Stomach (tissue), 8 donors: ENCODE measurements at regions not wholly inside any gene's neighbourhood (a gene's known extent, or its start where the extent isn't known, plus 50 kb on each side); places are given as distances from the start of the nearest gene placed in this dataset.
"Not testable (repeated sequence)": the region's sequence is repeated elsewhere in the genome, so short reads cannot be mapped to it uniquely, and the experiment has no call there.

Experiments used
- DNase-seq, 2 donors: peaks; one replicate each; pipeline versions ENCODE4 v3.0.0 to v3.0.0-alpha.2; 2013 to 2019
- H3K27ac ChIP-seq, 5 donors: fragments of 200-600 bp in 4 of 5; sonication (generic) in 4 of 5; one replicate each; pipeline ENCODE4 v1.5.1; 2013 to 2019; ENCODE audit warnings: mild to moderate bottlenecking in 1 of 5, moderate library complexity in 1 of 5
- H3K27me3 ChIP-seq, 3 donors: fragments of 200-600 bp; sonication (generic); one replicate each; pipeline ENCODE4 v1.5.1; 2017 to 2019; ENCODE audit warnings: mixed run types in 1 of 3
- H3K36me3 ChIP-seq, 4 donors: fragments of 200-600 bp; sonication (generic); 1 replicate in 3 of 4; 2 replicates in 1 of 4; pipeline ENCODE4 v1.5.1; 2016 to 2019
- H3K4me1 ChIP-seq, 4 donors: fragments of 200-600 bp; sonication (generic); one replicate each; pipeline ENCODE4 v1.5.1; 2016 to 2019
- H3K4me3 ChIP-seq, 4 donors: fragments of 200-600 bp; sonication (generic) in 3 of 4; one replicate each; pipeline ENCODE4 v1.5.1; 2016 to 2019; ENCODE audit warnings: mild to moderate bottlenecking in 1 of 4
- H3K9me3 ChIP-seq, 4 donors: fragments of 200-600 bp; sonication (generic); one replicate each; pipeline ENCODE4 v1.5.1; 2016 to 2019
- CTCF ChIP-seq, 7 experiments: fragments of 450-650 bp in 4 of 7; fragments of 200-600 bp in 3 of 7; sonication (generic) in 3 of 7; IDR thresholded peaks; one replicate each; pipeline ENCODE4 v1.5.1; 2016 to 2019; ENCODE audit warnings: antibody characterized with exemption in 7 of 7, control low read depth in 2 of 7, mild to moderate bottlenecking in 1 of 7
- EP300 ChIP-seq: sonication (generic); formaldehyde crosslinking; IDR thresholded peaks from one replicate; pipeline ENCODE4 v1.6.1; 2017; ENCODE audit warnings: antibody characterized with exemption
- POLR2A ChIP-seq, 4 donors: fragments of 450-650 bp; IDR thresholded peaks; one replicate each; pipeline ENCODE4 v1.6.1; 2016; ENCODE audit warnings: antibody characterized with exemption in 4 of 4, control low read depth in 2 of 4, mild to moderate bottlenecking in 1 of 4, moderate library complexity in 1 of 4
- POLR2AphosphoS5 ChIP-seq, 3 donors: sonication (generic); formaldehyde crosslinking; IDR thresholded peaks; one replicate each; pipeline ENCODE4 v1.6.1; 2016; ENCODE audit warnings: antibody characterized with exemption in 3 of 3
- WGBS, 5 donors: extraction: QIAGEN DNeasy Blood & Tissue Kit in 3 of 5; methylation state at CpG; one replicate each; pipeline versions ENCODE4 v1.1.5 to v1.1.7; 2013 to 2018; 5-methylcytosine and 5-hydroxymethylcytosine counted together
- intact Hi-C: fragments of 100-400 bp; cut with DNase I; formaldehyde crosslinking; loops from one replicate; pipeline ENCODE4 v1.15.1; 2023; ENCODE audit warnings: low total_unique reads
- donor health status: healthy with polysubstance abuse.
- donor health status: Bipolar disorder and iron deficiency.
- donor health status: healthy.

GRCh38 chr6:86016567-86016966, 373.9 kb upstream of the SYNCRIP start:
- no peak for DNase-seq
- TF ChIP-seq EP300: no peak
- no peak for TF ChIP-seq POLR2A (IDR thresholded peaks at IDR 0.05)
- no peak for TF ChIP-seq CTCF (IDR thresholded peaks at IDR 0.05)
- TF ChIP-seq POLR2AphosphoS5 (IDR thresholded peaks at IDR 0.05): no peak
- 47 to 64% (median 56%) methylated on average over 3 of the region's 3 CpGs for WGBS, 5 donors
- H3K9me3 ChIP-seq: no peaks in the 10 kb centered on the region
- no peaks in the 10 kb centered on the region for H3K36me3 ChIP-seq
- no peak overlapping the region for H3K4me3 ChIP-seq
- peaks cover 0 to 9% (median 0%) of the 10 kb centered on the region in 4 donors for H3K4me1 ChIP-seq
- no peak overlapping the region for H3K27ac ChIP-seq
- no peaks in the 10 kb centered on the region for H3K27me3 ChIP-seq
- intact Hi-C loops: no loop called here

- intact Hi-C loops: no loop called here
- Histone ChIP-seq H3K4me3 (no peak overlapping the region), H3K9me3 (no peaks in the 10 kb centered on the region), H3K27ac (no peak overlapping the region), H3K4me1 (peaks cover 0 to 9% (median 0%) of the 10 kb centered on the region in 4 donors), H3K27me3 (no peaks in the 10 kb centered on the region), H3K36me3 (no peaks in the 10 kb centered on the region)
- TF ChIP-seq POLR2AphosphoS5 (IDR thresholded peaks at IDR 0.05): no peak
- no peak for TF ChIP-seq CTCF (IDR thresholded peaks at IDR 0.05)
- TF ChIP-seq POLR2A (IDR thresholded peaks at IDR 0.05): no peak
- TF ChIP-seq EP300: no peak
- 30 to 55% (median 37%) methylated on average over 4 of the region's 4 CpGs for WGBS, 5 donors
- DNase-seq: no peak
These were observed 373.4 kb upstream of the SYNCRIP start for GRCh38 chr6:86016077-86016476.

- H3K4me3 ChIP-seq, H3K9me3 ChIP-seq, H3K36me3 ChIP-seq, H3K4me1 ChIP-seq, H3K27ac ChIP-seq, DNase-seq, H3K27me3 ChIP-seq, intact Hi-C loops: not testable (repeated sequence)
- WGBS, 5 donors: 47 to 77% (median 56%) methylated on average over 1 of the region's 1 CpG
These were observed 370.3 kb upstream of the SYNCRIP start for GRCh38 chr6:86012991-86013390.

GRCh38 chr6:86010915-86011786, 368.5 kb upstream of the SYNCRIP start:
- 72 to 78% (median 73%) methylated on average over 9 of the region's 9 CpGs for WGBS, 5 donors
- H3K4me3 ChIP-seq: no peak overlapping the region
- H3K36me3 ChIP-seq: no peaks in the 10 kb centered on the region
- H3K27me3 ChIP-seq: no peaks in the 10 kb centered on the region
- peak in 1 of 2 donors; percentile 10 for DNase-seq
- H3K4me1 ChIP-seq: peaks cover 0 to 4% (median 0%) of the 10 kb centered on the region in 4 donors
- no peaks in the 10 kb centered on the region for H3K9me3 ChIP-seq
- no peak overlapping the region for H3K27ac ChIP-seq
- TF ChIP-seq POLR2A (IDR thresholded peaks at IDR 0.05) (no peak), CTCF (IDR thresholded peaks at IDR 0.05) (no peak), POLR2AphosphoS5 (IDR thresholded peaks at IDR 0.05) (no peak), EP300 (no peak)
- intact Hi-C loops: no loop called here

GRCh38 chr6:85997206-85997605, 354.5 kb upstream of the SYNCRIP start:
- H3K4me3 ChIP-seq: no peak overlapping the region
- WGBS, 5 donors: 64 to 77% (median 75%) methylated on average over 1 of the region's 1 CpG
- no peak for DNase-seq
- no peaks in the 10 kb centered on the region for H3K9me3 ChIP-seq
- no peaks in the 10 kb centered on the region for H3K4me1 ChIP-seq
- no peaks in the 10 kb centered on the region for H3K36me3 ChIP-seq
- intact Hi-C loops: no loop called here
- TF ChIP-seq CTCF (IDR thresholded peaks at IDR 0.05) (no peak), POLR2AphosphoS5 (IDR thresholded peaks at IDR 0.05) (no peak), EP300 (no peak), POLR2A (IDR thresholded peaks at IDR 0.05) (no peak)
- no peak overlapping the region for H3K27ac ChIP-seq
- no peaks in the 10 kb centered on the region for H3K27me3 ChIP-seq
